ENCODE measurements at regions not wholly inside any gene's neighbourhood (a gene's known extent, or its start where the extent isn't known, plus 50 kb on each side); places are given as distances from the start of the nearest gene placed in this dataset.

DNA sequence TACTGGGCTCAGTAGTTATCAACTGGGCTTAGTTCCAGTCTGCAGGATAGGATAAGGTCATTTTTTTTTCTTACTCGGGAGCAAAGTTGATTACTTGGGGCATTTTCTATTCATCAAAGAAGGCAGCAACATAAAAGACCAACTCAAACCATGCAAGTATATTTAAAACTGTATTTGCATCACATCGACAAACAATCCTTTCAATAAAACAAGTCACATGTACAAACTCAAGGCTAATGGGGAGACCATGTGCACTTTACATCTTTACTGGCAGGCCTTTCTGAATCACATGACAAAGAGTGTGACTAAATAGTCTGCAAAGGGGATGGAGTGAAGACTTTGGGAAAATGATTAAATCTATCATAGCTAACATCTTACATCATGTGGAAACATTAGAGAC, 610.4 kb upstream of the BOD1L1 start (continued):
- TF ChIP-seq ZBTB33 (IDR thresholded peaks at IDR 0.05; ENCODE audit: borderline replicate concordance, low read depth) (no peak), FOXJ3 (CRISPR knock-in tag; IDR thresholded peaks at IDR 0.05) (no peak), TAF1 (IDR thresholded peaks at IDR 0.05; ENCODE audit: borderline replicate concordance, low read depth, low read length) (no peak)
- TF ChIP-seq, protein P1, sequence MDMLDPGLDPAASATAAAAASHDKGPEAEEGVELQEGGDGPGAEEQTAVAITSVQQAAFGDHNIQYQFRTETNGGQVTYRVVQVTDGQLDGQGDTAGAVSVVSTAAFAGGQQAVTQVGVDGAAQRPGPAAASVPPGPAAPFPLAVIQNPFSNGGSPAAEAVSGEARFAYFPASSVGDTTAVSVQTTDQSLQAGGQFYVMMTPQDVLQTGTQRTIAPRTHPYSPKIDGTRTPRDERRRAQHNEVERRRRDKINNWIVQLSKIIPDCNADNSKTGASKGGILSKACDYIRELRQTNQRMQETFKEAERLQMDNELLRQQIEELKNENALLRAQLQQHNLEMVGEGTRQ (IDR thresholded peaks at IDR 0.05; ENCODE audit: borderline replicate concordance, low read depth, low read length): no peak

DNA sequence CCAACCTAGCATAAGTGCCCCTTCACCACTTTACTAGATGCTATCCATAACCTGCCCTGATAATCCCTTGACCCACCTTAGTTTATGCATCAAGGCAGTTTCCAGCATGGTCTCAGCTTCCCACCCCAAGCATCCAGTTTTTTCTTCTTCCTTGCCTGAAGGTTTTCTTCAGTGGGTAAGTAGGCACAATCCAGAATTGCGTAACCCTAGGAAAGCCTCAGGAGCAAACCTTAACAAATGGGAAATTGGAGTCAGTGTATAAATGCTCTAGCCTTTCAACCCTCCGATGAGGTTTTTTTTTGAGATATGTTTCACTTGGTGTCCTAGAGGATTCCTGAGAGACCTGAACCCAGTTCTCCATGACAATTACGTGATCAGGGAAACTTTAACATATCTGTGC, 614.0 kb upstream of the BOD1L1 start:
- Histone ChIP-seq H3K9ac (no peak overlapping the region), H3K9me3 (no peaks in the 10 kb centered on the region), H4K20me1 (ENCODE audit: insufficient read depth) (no peaks in the 10 kb centered on the region), H3K4me1 (ENCODE audit: control insufficient read depth in 1 of 2, insufficient read depth in 2 of 2, low read depth in 1 of 2, low read length in 1 of 2) (no peaks in the 10 kb centered on the region), H3K4me3 (ENCODE audit: low read depth in 2 of 2, low read length in 1 of 2) (no peak overlapping the region), H3F3A (replicated peaks; ENCODE audit: insufficient read depth) (no peaks in the 10 kb centered on the region), H3K79me2 (ENCODE audit: insufficient read depth) (no peaks in the 10 kb centered on the region), H3K36me3 (replicated peaks in 1 of 2; ENCODE audit: control insufficient read depth in 1 of 2, insufficient read depth in 2 of 2, low read length in 1 of 2) (no peaks in the 10 kb centered on the region), H3K4me2 (no peak overlapping the region), H2AFZ (ENCODE audit: low read depth) (no peak overlapping the region), H3K27ac (ENCODE audit: low read depth in 2 of 2, low read length in 1 of 2) (no peak overlapping the region), H3K9me2 (no peaks in the 10 kb centered on the region), H3K27me3 (ENCODE audit: insufficient read depth) (no peaks in the 10 kb centered on the region)
- no peak for DNase-seq
- ChIA-PET POLR2A (no interaction called here), CTCF (interaction anchor here (1.9 kb wide), 1 partner anchor 9 kb away, joined by 6 read pairs; no protein-coding TSS in a partner anchor)
- no peak for TF ChIP-seq CHD2 (IDR thresholded peaks at IDR 0.05; ENCODE audit: low read length, partially characterized antibody)
- no peak for TF ChIP-seq MXI1 (IDR thresholded peaks at IDR 0.05; ENCODE audit: low read depth, low read length)
- TF ChIP-seq YY1 (IDR thresholded peaks at IDR 0.05; ENCODE audit: low read depth): no peak
- TF ChIP-seq USF1 (IDR thresholded peaks at IDR 0.05; ENCODE audit: borderline replicate concordance, low read depth): no peak
- no peak for TF ChIP-seq FOSL2 (IDR thresholded peaks at IDR 0.05; ENCODE audit: borderline replicate concordance, low read depth)
- no peak for TF ChIP-seq CTCF (IDR thresholded peaks at IDR 0.05)
- no peak for TF ChIP-seq RCOR1 (IDR thresholded peaks at IDR 0.05; ENCODE audit: low read length)
- no peak for TF ChIP-seq EP300 (IDR thresholded peaks at IDR 0.05; ENCODE audit: borderline replicate concordance in 1 of 2, low read depth in 1 of 2, low read length in 1 of 2)
- no peak for TF ChIP-seq RFX5 (IDR thresholded peaks at IDR 0.05; ENCODE audit: low read length)
- TF ChIP-seq ELF1 (IDR thresholded peaks at IDR 0.05): no peak
- TF ChIP-seq SMC3 (IDR thresholded peaks at IDR 0.05; ENCODE audit: low read depth, low read length): no peak
- no peak for TF ChIP-seq RAD21 (IDR thresholded peaks at IDR 0.05; ENCODE audit: low read length)
- TF ChIP-seq NRF1 (IDR thresholded peaks at IDR 0.05; ENCODE audit: low read depth, low read length): no peak
- TF ChIP-seq RXRA (IDR thresholded peaks at IDR 0.05; ENCODE audit: borderline replicate concordance, low read depth): no peak
- TF ChIP-seq MAX (IDR thresholded peaks at IDR 0.05; ENCODE audit: low read depth): no peak
- TF ChIP-seq GABPA (IDR thresholded peaks at IDR 0.05; ENCODE audit: low read depth): no peak
- TF ChIP-seq TEAD4 (IDR thresholded peaks at IDR 0.05; ENCODE audit: borderline replicate concordance, insufficient read depth): no peak
- TF ChIP-seq ZBTB33 (IDR thresholded peaks at IDR 0.05; ENCODE audit: borderline replicate concordance, low read depth): no peak
- WGBS (ENCODE audit: low lambda C conversion rate): 59% methylated on average over 3 of the region's 3 CpGs

Measured in SK-N-SH (cell line).